ENCODE measurements at regions not wholly inside any gene's neighbourhood (a gene's known extent, or its start where the extent isn't known, plus 50 kb on each side); places are given as distances from the start of the nearest gene placed in this dataset.

- RAD21 ChIA-PET (ENCODE audit: unreplicated experiment) = interaction anchor here (1.0 to 1.5 kb wide), 3 partner anchors 10 to 90 kb away, joined by 4 read pairs; no protein-coding TSS in a partner anchor
- Histone ChIP-seq H3K36me3 (ENCODE audit: control insufficient read depth in 2 of 2, insufficient read depth in 2 of 2, low read length in 1 of 2) (no peaks in the 10 kb centered on the region), H3K4me2 (ENCODE audit: control insufficient read depth, insufficient read depth) (peak overlapping the region; percentile 47), H2AFZ (ENCODE audit: control insufficient read depth, low read depth, low read length) (peak overlapping the region; percentile 59), H3K79me2 (ENCODE audit: control insufficient read depth, insufficient read depth, low read length) (no peaks in the 10 kb centered on the region), H3K4me1 (ENCODE audit: control insufficient read depth, insufficient read depth, low read length) (peaks cover 22% of the 10 kb centered on the region), H3K4me3 (no peak overlapping the region), H3K27me3 (replicated peaks in 1 of 2; ENCODE audit: control insufficient read depth in 2 of 2, insufficient read depth in 2 of 2, low read length in 1 of 2) (no peaks in the 10 kb centered on the region), H3K27ac (ENCODE audit: control insufficient read depth, insufficient read depth) (no peak overlapping the region), H3K9ac (ENCODE audit: control insufficient read depth, insufficient read depth, low read length) (no peak overlapping the region), H4K20me1 (ENCODE audit: control insufficient read depth, insufficient read depth) (no peaks in the 10 kb centered on the region), H3K9me3 (replicated peaks; ENCODE audit: control insufficient read depth, insufficient read depth, low read length) (no peaks in the 10 kb centered on the region)
- SMC1A ChIA-PET (ENCODE audit: uncharacterized antibody, unreplicated experiment) = interaction anchor here (0.6 to 2.0 kb wide), 14 partner anchors 9 to 225 kb away, joined by 3 to 8 read pairs (median 3); no protein-coding TSS in a partner anchor
- in situ Hi-C loops (cut with MboI) = no loop called here
- intact Hi-C loops (cut with micrococcal nuclease; ENCODE audit: unreplicated experiment) = no loop called here
- CTCF ChIA-PET = interaction anchor here (1.1 to 1.2 kb wide), 2 partner anchors 27 to 189 kb away, joined by 3 to 4 read pairs; no protein-coding TSS in a partner anchor
- POLR2A ChIA-PET = no interaction called here
- 15% methylated on average over 26 of the region's 26 CpGs for WGBS (ENCODE audit: insufficient coverage, insufficient replicate concordance, low lambda C conversion rate, missing lambda C conversion rate)
- ATAC-seq = peak; percentile 71
- FAIRE-seq = no peak
- no peak for DNase-seq (ENCODE audit: low read depth, low spot score)
- no TSS peak for BruUV-seq (replicated peaks)
- TF ChIP-seq ZNF687 (IDR thresholded peaks at IDR 0.05) (no peak), ELK1 (IDR thresholded peaks at IDR 0.05; ENCODE audit: low read depth, low read length) (no peak), BHLHE40 (IDR thresholded peaks at IDR 0.05; ENCODE audit: borderline replicate concordance in 1 of 2, low read depth in 2 of 2, low read length in 1 of 2) (no peak), TARDBP (IDR thresholded peaks at IDR 0.05; ENCODE audit: borderline replicate concordance) (no peak), MLLT1 (IDR thresholded peaks at IDR 0.05) (no peak), RELB (IDR thresholded peaks at IDR 0.05; ENCODE audit: low read depth) (no peak), USF2 (IDR thresholded peaks at IDR 0.05; ENCODE audit: borderline replicate concordance, low read depth, low read length) (no peak), HDAC2 (IDR thresholded peaks at IDR 0.05) (no peak), NR2C1 (IDR thresholded peaks at IDR 0.05) (no peak), JUNB (IDR thresholded peaks at IDR 0.05) (peak; percentile 31; the same call in 1 of the 2 replicates), BCL3 (IDR thresholded peaks at IDR 0.05; ENCODE audit: borderline replicate concordance, insufficient read depth, low read depth, low read length, poor library complexity, severe bottlenecking) (no peak)
Measured at GRCh38 chr15:99476413-99477222, 89.2 kb upstream of the MEF2A start.
